Right cardiac atrium (tissue), 5 donors: ENCODE measurements at regions not wholly inside any gene's neighbourhood (a gene's known extent, or its start where the extent isn't known, plus 50 kb on each side); places are given as distances from the start of the nearest gene placed in this dataset.

Source experiments
- ATAC-seq, 2 donors: fragments of 200-7000 bp; cut with Tn5 transposase; one replicate each; pipeline versions ENCODE4 v1.8.0 to v1.9.1; 2020; ENCODE audit warnings: moderate library complexity in 2 of 2, mild to moderate bottlenecking in 1 of 2
- DNase-seq, 3 donors: peaks; one replicate each; pipeline ENCODE4 v3.0.0-alpha.2; 2020
- H3K27ac ChIP-seq: one replicate; pipeline ENCODE4 v1.5.1; 2013; ENCODE audit warnings: mild to moderate bottlenecking, low read length, control low read depth, moderate library complexity
- H3K27me3 ChIP-seq: one replicate; pipeline ENCODE4 v1.6.1; 2013; ENCODE audit not compliant: control insufficient read depth, insufficient read depth
- H3K4me1 ChIP-seq: one replicate; pipeline ENCODE4 v1.6.1; 2013; ENCODE audit warnings: low read length; ENCODE audit not compliant: control insufficient read depth, insufficient read depth
- H3K4me3 ChIP-seq: one replicate; pipeline ENCODE4 v1.5.1; 2013; ENCODE audit warnings: low read length, control low read depth
- H3K9me3 ChIP-seq: one replicate; pipeline ENCODE4 v1.6.1; 2013; ENCODE audit warnings: low read length; ENCODE audit not compliant: control insufficient read depth
- WGBS: extraction: QIAGEN DNeasy Blood & Tissue Kit; methylation state at CpG from one replicate; pipeline ENCODE4 v1.1.7; 2013; 5-methylcytosine and 5-hydroxymethylcytosine counted together
- intact Hi-C, 4 donors: fragments of 100-400 bp; cut with DNase I; formaldehyde crosslinking; loops; one replicate each; pipeline versions ENCODE4 v1.11.0 to v1.14.0; 2022 to 2023
- donor health status: healthy with polysubstance abuse.
- donor health status: DM: no; HTN: yes; CAD: no.
- donor health status: DM: no; HTN: no; CAD: no.
- donor health status: DM: no; HTN: yes; CAD: no; lungs with severe emphysema.
- donor health status: DM: yes; HTN: yes; CAD: no.

GRCh38 chr12:88398031-88398430 lies 182.2 kb downstream of the KITLG start:
- Histone ChIP-seq H3K27me3 (no peaks in the 10 kb centered on the region), H3K27ac (no peak overlapping the region), H3K4me3 (no peak overlapping the region), H3K9me3 (no peaks in the 10 kb centered on the region), H3K4me1 (no peaks in the 10 kb centered on the region)
- 92% methylated on average over 2 of the region's 2 CpGs for WGBS
- intact Hi-C loops = no loop called here
- no peak for ATAC-seq
- DNase-seq = no peak

GRCh38 chr12:88399811-88400210 lies 180.5 kb downstream of the KITLG start:
- no peaks in the 10 kb centered on the region for H3K9me3 ChIP-seq
- WGBS = 95% methylated on average over 2 of the region's 2 CpGs
- intact Hi-C loops = no loop called here
- no peak overlapping the region for H3K27ac ChIP-seq
- DNase-seq (no peak), ATAC-seq (no peak)
- no peaks in the 10 kb centered on the region for H3K27me3 ChIP-seq
- no peaks in the 10 kb centered on the region for H3K4me1 ChIP-seq
- no peak overlapping the region for H3K4me3 ChIP-seq

DNA sequence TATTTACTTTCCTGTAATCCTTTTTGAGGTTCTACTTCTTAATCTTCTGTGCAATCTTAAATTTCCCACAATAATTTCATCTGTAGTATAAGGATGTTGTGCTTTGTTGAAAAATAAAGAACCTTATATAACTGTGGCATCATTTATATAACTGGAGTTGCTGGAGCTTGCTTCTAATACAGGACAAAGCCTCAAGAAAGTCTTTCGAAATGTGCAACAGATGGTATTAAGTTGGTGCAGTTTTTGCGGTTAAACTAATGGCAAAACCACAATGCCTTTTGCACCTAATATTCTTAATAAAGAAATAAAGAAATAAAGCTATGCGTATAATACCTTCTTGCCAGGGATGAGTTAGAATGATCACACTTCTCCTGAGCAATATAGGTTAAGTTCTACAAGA lies 180.0 kb downstream of the KITLG start:
- Histone ChIP-seq H3K4me3 (no peak overlapping the region), H3K9me3 (no peaks in the 10 kb centered on the region), H3K27ac (no peak overlapping the region), H3K27me3 (no peaks in the 10 kb centered on the region), H3K4me1 (no peaks in the 10 kb centered on the region)
- intact Hi-C loops = no loop called here
- WGBS = 93% methylated on average over 3 of the region's 3 CpGs
- ATAC-seq = no peak
- DNase-seq = no peak

GRCh38 chr12:88401155-88401554 lies 179.1 kb downstream of the KITLG start:
- no peaks in the 10 kb centered on the region for H3K9me3 ChIP-seq
- H3K27me3 ChIP-seq = no peaks in the 10 kb centered on the region
- 78% methylated on average over 2 of the region's 2 CpGs for WGBS
- DNase-seq (no peak), ATAC-seq (no peak)
- H3K4me3 ChIP-seq = no peak overlapping the region
- no peak overlapping the region for H3K27ac ChIP-seq
- intact Hi-C loops = no loop called here
- no peaks in the 10 kb centered on the region for H3K4me1 ChIP-seq

- intact Hi-C loops = no loop called here
- Histone ChIP-seq H3K4me3 (no peak overlapping the region), H3K9me3 (no peaks in the 10 kb centered on the region), H3K27me3 (no peaks in the 10 kb centered on the region), H3K4me1 (no peaks in the 10 kb centered on the region), H3K27ac (no peak overlapping the region)
- no peak for ATAC-seq
- WGBS = 73% methylated on average over 5 of the region's 5 CpGs
- DNase-seq = no peak
Measured at GRCh38 chr12:88406905-88407304, 173.4 kb downstream of the KITLG start.

- Histone ChIP-seq H3K27me3 (no peaks in the 10 kb centered on the region), H3K27ac (no peak overlapping the region), H3K4me1 (no peaks in the 10 kb centered on the region), H3K9me3 (no peaks in the 10 kb centered on the region), H3K4me3 (no peak overlapping the region)
- no peak for ATAC-seq
- intact Hi-C loops = no loop called here
- DNase-seq = no peak
Measured at GRCh38 chr12:88408823-88409222, 171.4 kb downstream of the KITLG start.

DNA sequence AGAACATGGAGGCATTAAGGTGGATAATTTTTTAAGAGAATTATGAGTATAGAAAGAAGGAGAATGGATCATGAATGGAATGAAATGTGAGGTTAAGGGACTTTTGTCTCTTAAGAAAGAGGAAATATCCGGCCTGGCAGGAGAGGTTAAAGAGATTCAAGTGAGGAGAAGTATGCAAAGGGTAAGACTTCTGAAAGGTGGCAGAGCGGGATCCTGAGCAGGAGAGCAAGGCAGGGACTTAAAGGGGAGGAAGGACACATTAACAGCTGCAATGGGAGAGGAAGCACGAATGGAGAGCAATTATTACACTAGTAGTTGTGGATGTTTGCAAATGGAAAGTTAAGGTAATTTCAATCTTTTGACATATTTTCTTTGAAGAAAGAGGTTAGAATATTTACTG lies 171.0 kb downstream of the KITLG start:
- intact Hi-C loops = no loop called here
- no peak for DNase-seq
- no peaks in the 10 kb centered on the region for H3K27me3 ChIP-seq
- H3K4me1 ChIP-seq = no peaks in the 10 kb centered on the region
- no peak for ATAC-seq
- no peaks in the 10 kb centered on the region for H3K9me3 ChIP-seq
- H3K4me3 ChIP-seq = no peak overlapping the region
- no peak overlapping the region for H3K27ac ChIP-seq
- WGBS = 82% methylated on average over 3 of the region's 3 CpGs

DNA sequence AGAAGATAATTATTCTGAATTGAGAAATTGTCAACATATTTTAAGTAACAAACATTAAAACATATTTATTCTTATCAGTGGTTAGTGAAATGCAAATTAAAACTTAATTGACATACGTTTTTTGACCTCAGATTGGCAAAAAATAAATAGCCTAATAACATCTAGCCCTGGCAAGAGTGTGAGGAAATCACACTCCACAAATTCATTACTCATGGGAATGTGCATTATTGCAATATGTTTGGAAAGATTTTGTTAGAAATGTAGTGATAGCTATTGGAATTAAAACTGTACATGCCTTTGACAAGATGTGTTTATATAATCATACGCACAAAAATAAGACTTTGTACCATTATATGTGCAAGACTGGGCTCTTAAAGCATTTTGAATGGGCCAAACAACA lies 168.6 kb downstream of the KITLG start:
- no peak overlapping the region for H3K4me3 ChIP-seq
- DNase-seq = no peak
- H3K27me3 ChIP-seq = no peaks in the 10 kb centered on the region
- no peak overlapping the region for H3K27ac ChIP-seq
- WGBS = 56% methylated on average over 2 of the region's 2 CpGs
- H3K9me3 ChIP-seq = no peaks in the 10 kb centered on the region
- no peak for ATAC-seq
- intact Hi-C loops = no loop called here
- no peaks in the 10 kb centered on the region for H3K4me1 ChIP-seq

DNA sequence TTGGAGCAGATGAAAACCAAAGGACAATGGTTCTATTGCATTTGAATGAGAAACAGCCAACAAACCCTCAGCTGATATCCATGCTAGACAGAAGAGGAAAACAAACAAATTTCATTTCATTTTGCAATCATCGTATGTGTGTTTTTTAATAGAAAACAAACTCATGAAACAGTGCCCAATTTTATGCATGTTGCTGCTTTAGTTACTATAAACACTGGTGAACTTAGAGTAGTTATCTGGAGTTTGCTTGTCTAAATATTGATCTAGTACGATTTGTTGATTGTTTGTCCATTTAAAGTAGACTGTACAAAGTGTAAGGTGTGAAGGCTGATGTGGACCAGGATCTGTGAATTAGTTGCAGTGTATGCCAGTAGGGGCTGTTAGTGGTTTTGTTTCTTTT lies 166.6 kb downstream of the KITLG start:
- Histone ChIP-seq H3K4me3 (no peak overlapping the region), H3K9me3 (no peaks in the 10 kb centered on the region), H3K27ac (no peak overlapping the region), H3K4me1 (peaks cover 1% of the 10 kb centered on the region), H3K27me3 (no peaks in the 10 kb centered on the region)
- intact Hi-C loops = no loop called here
- WGBS = 63% methylated on average over 2 of the region's 2 CpGs
- DNase-seq (no peak), ATAC-seq (no peak)

DNA sequence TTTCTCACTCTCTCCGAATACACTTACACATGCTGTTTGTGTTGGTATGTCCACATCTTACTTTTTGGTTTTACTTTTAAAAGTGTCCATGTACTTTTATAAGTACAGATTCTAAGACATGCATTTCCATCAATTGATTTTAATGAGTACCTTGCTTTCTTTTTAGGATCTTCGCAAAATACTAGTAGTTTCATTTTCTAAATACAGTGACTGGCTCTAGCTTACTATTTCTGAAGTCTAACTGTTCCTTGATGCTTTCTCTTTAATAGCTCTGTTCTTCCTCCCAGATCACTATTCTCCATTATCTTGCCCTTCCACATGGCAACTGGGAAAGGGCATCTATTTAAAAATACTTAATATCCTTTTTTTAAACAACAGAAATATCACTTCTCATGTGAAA lies 164.1 kb downstream of the KITLG start:
- no peak overlapping the region for H3K4me3 ChIP-seq
- no peak for ATAC-seq
- 84% methylated on average over 2 of the region's 2 CpGs for WGBS
- H3K4me1 ChIP-seq = peaks cover 1% of the 10 kb centered on the region
- no peaks in the 10 kb centered on the region for H3K27me3 ChIP-seq
- H3K27ac ChIP-seq = no peak overlapping the region
- DNase-seq = no peak
- H3K9me3 ChIP-seq = no peaks in the 10 kb centered on the region
- intact Hi-C loops = no loop called here

DNA sequence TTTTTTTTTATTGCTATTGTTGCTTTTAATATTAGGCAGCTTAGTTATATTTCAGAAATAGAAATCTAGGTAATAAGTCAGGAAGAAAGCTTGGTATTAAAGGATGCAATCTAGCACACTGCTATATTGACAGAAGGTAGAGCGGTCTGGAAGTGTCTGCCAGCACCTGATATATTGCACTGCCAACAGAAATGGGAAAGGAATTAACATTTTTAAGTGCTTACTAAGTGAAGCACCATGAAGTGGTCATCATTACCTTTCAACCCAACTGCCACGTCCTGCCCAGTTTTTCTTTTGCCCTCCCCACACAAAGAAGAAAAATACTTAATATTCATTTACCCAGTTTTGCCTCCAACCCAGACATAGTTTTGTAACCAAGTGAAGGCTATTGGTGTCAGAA lies 163.5 kb downstream of the KITLG start:
- Histone ChIP-seq H3K9me3 (no peaks in the 10 kb centered on the region), H3K27ac (no peak overlapping the region), H3K4me3 (no peak overlapping the region), H3K4me1 (peaks cover 1% of the 10 kb centered on the region), H3K27me3 (no peaks in the 10 kb centered on the region)
- intact Hi-C loops = no loop called here
- WGBS = 79% methylated on average over 2 of the region's 2 CpGs
- DNase-seq (no peak), ATAC-seq (no peak)

DNA sequence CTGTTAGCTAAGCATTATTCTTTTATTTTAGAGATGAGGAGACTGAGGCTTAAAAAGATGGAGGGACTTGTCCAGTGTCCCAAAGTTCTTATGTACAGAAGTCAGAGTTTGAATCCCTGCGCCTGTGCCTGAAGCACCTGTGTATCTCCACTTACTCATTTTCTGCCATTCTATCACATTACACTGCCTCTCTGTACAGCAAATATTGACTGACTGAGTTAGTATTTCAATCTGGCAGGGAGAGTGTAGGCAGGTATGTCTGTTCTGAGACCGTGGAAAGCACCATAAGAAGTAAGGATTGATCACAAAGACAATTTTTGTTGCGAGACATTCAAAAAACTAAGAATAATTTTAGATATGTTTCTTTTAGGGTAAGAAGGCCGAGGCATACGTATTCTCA lies 162.7 kb downstream of the KITLG start:
- intact Hi-C loops = no loop called here
- no peak for ATAC-seq
- H3K27ac ChIP-seq = no peak overlapping the region

More for the DNA sequence above, 162.7 kb downstream of the KITLG start:
- Histone ChIP-seq H3K27me3 (no peaks in the 10 kb centered on the region), H3K4me1 (peaks cover 1% of the 10 kb centered on the region), H3K9me3 (no peaks in the 10 kb centered on the region), H3K4me3 (no peak overlapping the region)
- DNase-seq = no peak
- WGBS = 72% methylated on average over 5 of the region's 5 CpGs
